GM18502 (cell line): ENCODE measurements at regions not wholly inside any gene's neighbourhood (a gene's known extent, or its start where the extent isn't known, plus 50 kb on each side); places are given as distances from the start of the nearest gene placed in this dataset.

Experiments
- ATAC-seq: cut with Tn5 transposase; IDR thresholded peaks from one replicate; pipeline ENCODE4 v1.9.1; 2021; ENCODE audit warnings: mild to moderate bottlenecking; ENCODE audit not compliant: unreplicated experiment, poor library complexity

DNA sequence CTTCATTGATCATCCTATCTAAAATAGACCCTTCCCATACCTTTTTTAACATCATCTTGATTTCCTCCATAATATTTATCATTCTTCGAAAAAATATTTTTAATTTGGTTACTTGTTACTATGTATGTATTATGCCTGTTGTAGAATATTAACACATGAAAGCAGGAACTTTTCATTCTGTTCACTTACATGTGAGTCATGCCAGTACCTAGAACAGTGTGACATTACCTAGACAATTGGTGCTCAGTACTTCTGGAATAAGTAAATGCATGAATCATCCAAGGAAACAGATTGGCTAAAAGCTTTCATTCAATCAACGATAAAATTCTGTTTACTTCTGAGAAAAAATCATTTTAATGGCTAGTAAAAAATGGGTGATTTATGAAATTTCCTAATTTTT lies 76.4 kb downstream of the CXXC4 start:
- ATAC-seq, result no peak

GRCh38 chr4:104417357-104417882 lies 77.3 kb downstream of the CXXC4 start:
- ATAC-seq, result no peak

GRCh38 chr4:104416725-104417356 lies 77.9 kb downstream of the CXXC4 start:
- ATAC-seq, result no peak

GRCh38 chr4:104413487-104413886 lies 81.2 kb downstream of the CXXC4 start:
- no peak for ATAC-seq

- ATAC-seq, result no peak
Observed at GRCh38 chr4:104412344-104412743, 82.3 kb downstream of the CXXC4 start.

GRCh38 chr4:104411502-104411901 lies 83.2 kb downstream of the CXXC4 start:
- ATAC-seq, result no peak

DNA sequence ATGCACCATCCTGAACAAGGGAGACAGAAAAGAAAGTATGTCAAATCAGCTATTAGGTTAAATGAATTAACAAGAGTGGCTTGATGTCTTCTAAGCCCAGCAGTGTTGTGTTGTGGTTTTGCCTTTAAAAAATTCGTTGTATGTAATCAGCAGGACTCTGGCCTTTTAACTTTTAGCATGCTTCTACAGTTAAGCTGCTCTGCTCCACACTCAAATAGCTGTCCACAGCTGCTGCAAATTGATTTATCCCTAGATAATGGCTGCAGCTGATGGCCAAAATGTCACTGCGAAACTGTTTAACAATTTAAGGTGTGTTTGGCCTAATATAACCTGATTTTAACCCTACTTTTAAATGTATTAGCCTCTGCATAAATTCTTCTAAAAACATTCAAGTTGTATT lies 85.8 kb downstream of the CXXC4 start:
- ATAC-seq, result no peak

GRCh38 chr4:104404361-104404760 lies 90.3 kb downstream of the CXXC4 start:
- ATAC-seq, result no peak

GRCh38 chr4:104395168-104395614 lies 99.5 kb downstream of the CXXC4 start:
- ATAC-seq, result no peak

DNA sequence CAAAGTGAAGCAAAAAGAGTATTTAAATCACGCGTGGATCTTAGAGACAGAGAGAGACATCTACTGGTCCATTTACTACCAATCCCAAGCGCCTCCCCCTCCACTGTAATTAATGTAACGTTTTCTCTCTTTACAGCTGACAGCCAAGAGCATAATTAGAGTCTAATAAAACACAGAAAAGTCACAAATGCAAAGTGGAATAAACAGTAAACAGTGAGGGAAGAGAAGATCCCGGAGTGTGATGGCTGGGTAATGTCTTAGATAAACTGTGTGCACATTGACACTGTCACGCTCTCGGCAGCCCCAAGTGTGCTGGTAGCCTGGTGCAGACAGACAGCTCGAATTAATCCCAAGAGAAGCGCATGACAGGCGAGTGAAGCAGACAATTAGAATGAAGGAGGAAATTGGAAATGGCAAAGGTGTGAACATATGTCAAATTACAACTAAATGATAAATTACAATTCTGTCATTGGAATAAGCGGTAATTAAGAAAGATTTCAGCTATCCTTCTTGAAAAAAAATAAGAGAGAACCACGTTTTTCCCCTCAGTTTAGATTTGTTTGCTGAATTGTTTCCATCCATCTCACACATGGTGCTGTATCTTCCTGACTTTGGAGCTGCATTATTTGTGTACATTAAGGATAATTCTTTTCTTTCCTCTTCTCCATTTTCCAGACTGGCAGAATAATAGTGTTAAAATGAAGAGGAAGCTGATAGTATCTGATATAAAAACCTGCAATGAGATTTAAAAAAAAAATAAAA lies 100.1 kb downstream of the CXXC4 start:
- no peak for ATAC-seq

GRCh38 chr4:104393655-104394324 lies 100.9 kb downstream of the CXXC4 start:
- no peak for ATAC-seq

- ATAC-seq, result no peak
Observed at GRCh38 chr4:104385713-104386112, 109.0 kb downstream of the CXXC4 start.

- ATAC-seq, result no peak
Observed at GRCh38 chr4:104382961-104383360, 111.7 kb downstream of the CXXC4 start.

- ATAC-seq, result no peak
Observed at GRCh38 chr4:104381729-104382128, 113.0 kb downstream of the CXXC4 start.

GRCh38 chr4:104365618-104366017 lies 129.1 kb downstream of the CXXC4 start:
- peak; percentile 63 for ATAC-seq

GRCh38 chr4:104353481-104353880 lies 141.2 kb downstream of the CXXC4 start:
- ATAC-seq, result no peak

DNA sequence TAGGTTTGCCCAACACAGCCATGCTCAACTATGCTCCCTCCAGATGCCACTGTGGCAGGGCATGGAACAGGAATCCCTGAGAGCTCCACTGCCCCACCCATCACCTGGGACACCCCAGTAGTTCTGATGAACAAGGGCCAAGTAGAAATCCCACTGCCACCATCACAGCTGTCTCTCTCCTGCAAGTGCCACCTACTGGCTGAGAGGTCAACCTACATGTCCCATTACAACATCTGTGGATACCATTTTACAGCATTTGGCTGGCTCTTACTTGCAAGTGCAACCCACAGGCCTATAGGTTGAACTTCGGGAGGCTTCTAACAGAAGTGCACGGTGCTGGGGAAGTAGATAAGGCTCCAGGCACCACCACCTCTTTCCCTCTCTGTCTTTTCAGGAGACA lies 142.5 kb downstream of the CXXC4 start:
- ATAC-seq, result no peak

DNA sequence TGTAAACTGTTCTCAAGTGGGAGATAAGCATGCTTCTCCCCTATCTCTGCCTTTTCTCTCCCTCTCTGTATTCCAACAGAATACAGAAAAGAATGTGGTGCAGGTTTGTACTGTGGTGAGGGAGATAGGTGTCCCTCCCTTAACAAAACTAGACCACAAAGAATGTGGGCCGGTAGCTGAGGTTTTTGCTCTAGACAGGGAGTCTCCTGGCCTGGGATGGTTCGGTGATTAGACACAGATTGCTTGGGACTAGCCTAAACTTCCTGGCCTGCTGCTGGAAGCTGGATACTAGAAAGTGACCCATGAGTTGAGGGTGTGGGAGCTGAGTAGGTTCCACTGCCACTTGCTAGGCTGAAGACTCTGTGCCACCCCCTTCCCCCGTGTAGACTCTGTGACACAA lies 143.0 kb downstream of the CXXC4 start:
- ATAC-seq, result no peak

- ATAC-seq, result no peak
Observed at GRCh38 chr4:104345598-104346242, 149.0 kb downstream of the CXXC4 start.

- no peak for ATAC-seq
Observed at GRCh38 chr4:104344342-104344980, 150.2 kb downstream of the CXXC4 start.
